Prostate gland (tissue), 2 donors: ENCODE measurements at regions not wholly inside any gene's neighbourhood (a gene's known extent, or its start where the extent isn't known, plus 50 kb on each side); places are given as distances from the start of the nearest gene placed in this dataset.
"Not testable (repeated sequence)": the region's sequence is repeated elsewhere in the genome, so short reads cannot be mapped to it uniquely, and the experiment has no call there.

ENCODE experiments used
- CTCF ChIP-seq, 4 experiments: fragments of 200-600 bp in 2 of 4; fragments of 450-650 bp in 2 of 4; sonication (generic) in 2 of 4; IDR thresholded peaks; 1 replicate in 3 of 4; 2 replicates in 1 of 4; pipeline ENCODE4 v1.5.1; 2016 to 2019; ENCODE audit warnings: antibody characterized with exemption in 4 of 4, mild to moderate bottlenecking in 2 of 4, moderate library complexity in 2 of 4
- POLR2A ChIP-seq: fragments of 450-650 bp; IDR thresholded peaks from one replicate; pipeline ENCODE4 v1.6.1; 2016; ENCODE audit warnings: antibody characterized with exemption, mild to moderate bottlenecking

- not testable (repeated sequence) for TF ChIP-seq CTCF (IDR thresholded peaks at IDR 0.05); POLR2A
Measured at GRCh38 chr6:137682658-137683057, 184.4 kb upstream of the TNFAIP3 start.
